ENCODE measurements at regions not wholly inside any gene's neighbourhood (a gene's known extent, or its start where the extent isn't known, plus 50 kb on each side); places are given as distances from the start of the nearest gene placed in this dataset.

- ATAC-seq (ENCODE audit: low read depth) (no peak), DNase-seq (no peak)
- H3K4me3 Mint-ChIP-seq, result no peak overlapping the region
- ChIA-PET CTCF (no interaction called here), POLR2A (interaction anchor here (0.6 kb wide), 1 partner anchor 125 kb away, joined by 3 read pairs; no protein-coding TSS in a partner anchor)
- TF ChIP-seq CTCF (IDR thresholded peaks at IDR 0.05), result no peak
- intact Hi-C loops (cut with micrococcal nuclease), result no loop called here
- H3K9me3 Mint-ChIP-seq, result no peaks in the 10 kb centered on the region
- H3K27me3 Mint-ChIP-seq, result no peaks in the 10 kb centered on the region
- no peaks in the 10 kb centered on the region for H3K36me3 Mint-ChIP-seq (ENCODE audit: low read depth)
- no peak overlapping the region for H3K27ac Mint-ChIP-seq
- no peaks in the 10 kb centered on the region for H3K4me1 Mint-ChIP-seq
These were observed 746.0 kb downstream of the VRK1 start for GRCh38 chr14:97543221-97543620.

GRCh38 chr14:97543816-97544215 is 746.6 kb downstream of the VRK1 start:
- Mint-ChIP-seq H3K36me3 (ENCODE audit: low read depth) (no peaks in the 10 kb centered on the region), H3K4me3 (no peak overlapping the region)
- intact Hi-C loops (cut with micrococcal nuclease), result no loop called here

GRCh38 chr14:97544571-97544970 is 747.4 kb downstream of the VRK1 start:
- CTCF ChIA-PET, result no interaction called here

More at GRCh38 chr14:97543816-97544215, 746.6 kb downstream of the VRK1 start:
- H3K27me3 Mint-ChIP-seq, result no peaks in the 10 kb centered on the region
- POLR2A ChIA-PET, result interaction anchor here (0.6 kb wide), 1 partner anchor 126 kb away, joined by 3 read pairs; no protein-coding TSS in a partner anchor
- H3K9me3 Mint-ChIP-seq, result no peaks in the 10 kb centered on the region
- no peak for TF ChIP-seq CTCF (IDR thresholded peaks at IDR 0.05)
- no peak overlapping the region for H3K27ac Mint-ChIP-seq
- CTCF ChIA-PET, result no interaction called here
- no peaks in the 10 kb centered on the region for H3K4me1 Mint-ChIP-seq
- ATAC-seq (ENCODE audit: low read depth), result no peak
- no peak for DNase-seq

GRCh38 chr14:97546491-97547230 is 749.5 kb downstream of the VRK1 start:
- intact Hi-C loops (cut with micrococcal nuclease), result no loop called here
- Mint-ChIP-seq H3K9me3 (no peaks in the 10 kb centered on the region), H3K4me1 (no peaks in the 10 kb centered on the region), H3K27me3 (no peaks in the 10 kb centered on the region), H3K4me3 (no peak overlapping the region), H3K27ac (no peak overlapping the region), H3K36me3 (ENCODE audit: low read depth) (no peaks in the 10 kb centered on the region)
- ATAC-seq (ENCODE audit: low read depth), result no peak
- ChIA-PET POLR2A (no interaction called here), CTCF (no interaction called here)
- no peak for TF ChIP-seq CTCF (IDR thresholded peaks at IDR 0.05)
- no peak for DNase-seq

More at GRCh38 chr14:97544571-97544970, 747.4 kb downstream of the VRK1 start:
- Mint-ChIP-seq H3K27me3 (no peaks in the 10 kb centered on the region), H3K27ac (no peak overlapping the region), H3K4me1 (no peaks in the 10 kb centered on the region), H3K4me3 (no peak overlapping the region), H3K9me3 (no peaks in the 10 kb centered on the region), H3K36me3 (ENCODE audit: low read depth) (no peaks in the 10 kb centered on the region)
- POLR2A ChIA-PET, result no interaction called here
- DNase-seq (no peak), ATAC-seq (ENCODE audit: low read depth) (no peak)
- intact Hi-C loops (cut with micrococcal nuclease), result no loop called here
- no peak for TF ChIP-seq CTCF (IDR thresholded peaks at IDR 0.05)

- ChIA-PET POLR2A (no interaction called here), CTCF (no interaction called here)
- Mint-ChIP-seq H3K27ac (no peak overlapping the region), H3K27me3 (no peaks in the 10 kb centered on the region), H3K36me3 (ENCODE audit: low read depth) (no peaks in the 10 kb centered on the region), H3K9me3 (no peaks in the 10 kb centered on the region), H3K4me3 (no peak overlapping the region), H3K4me1 (no peaks in the 10 kb centered on the region)
- ATAC-seq (ENCODE audit: low read depth), result no peak
- DNase-seq, result no peak
- intact Hi-C loops (cut with micrococcal nuclease), result no loop called here
- TF ChIP-seq CTCF (IDR thresholded peaks at IDR 0.05), result no peak
These were observed 753.3 kb downstream of the VRK1 start for GRCh38 chr14:97550463-97550862.

All from activated B cell treated with CpG ODN at 0.5 μM for 24 hours (primary cell).